ENCODE measurements at regions not wholly inside any gene's neighbourhood (a gene's known extent, or its start where the extent isn't known, plus 50 kb on each side); places are given as distances from the start of the nearest gene placed in this dataset.

GRCh38 chr3:191020730-191021396 is 158.4 kb upstream of the GMNC start:
- TF ChIP-seq CTCF (conservative IDR thresholded peaks at IDR 0.05; ENCODE audit: low read depth, low read length) (no peak), MAZ (IDR thresholded peaks at IDR 0.05; ENCODE audit: borderline replicate concordance, low read depth, low read length) (no peak), FOS (IDR thresholded peaks at IDR 0.05; ENCODE audit: low read depth, low read length) (no peak), RAD21 (IDR thresholded peaks at IDR 0.05; ENCODE audit: low read length) (no peak), POLR2A (IDR thresholded peaks at IDR 0.05; ENCODE audit: low read depth, low read length) (no peak), CEBPB (IDR thresholded peaks at IDR 0.05; ENCODE audit: low read depth, low read length) (peak; percentile 41; the same call in 1 of the 2 replicates)

Data from IMR-90 (cell line).